ENCODE measurements at regions not wholly inside any gene's neighbourhood (a gene's known extent, or its start where the extent isn't known, plus 50 kb on each side); places are given as distances from the start of the nearest gene placed in this dataset.

GRCh38 chr16:54993106-54993895, 62.6 kb downstream of the IRX5 start:
- no peak for TF ChIP-seq POLR2A (IDR thresholded peaks at IDR 0.05)
- TF ChIP-seq, protein P1, sequence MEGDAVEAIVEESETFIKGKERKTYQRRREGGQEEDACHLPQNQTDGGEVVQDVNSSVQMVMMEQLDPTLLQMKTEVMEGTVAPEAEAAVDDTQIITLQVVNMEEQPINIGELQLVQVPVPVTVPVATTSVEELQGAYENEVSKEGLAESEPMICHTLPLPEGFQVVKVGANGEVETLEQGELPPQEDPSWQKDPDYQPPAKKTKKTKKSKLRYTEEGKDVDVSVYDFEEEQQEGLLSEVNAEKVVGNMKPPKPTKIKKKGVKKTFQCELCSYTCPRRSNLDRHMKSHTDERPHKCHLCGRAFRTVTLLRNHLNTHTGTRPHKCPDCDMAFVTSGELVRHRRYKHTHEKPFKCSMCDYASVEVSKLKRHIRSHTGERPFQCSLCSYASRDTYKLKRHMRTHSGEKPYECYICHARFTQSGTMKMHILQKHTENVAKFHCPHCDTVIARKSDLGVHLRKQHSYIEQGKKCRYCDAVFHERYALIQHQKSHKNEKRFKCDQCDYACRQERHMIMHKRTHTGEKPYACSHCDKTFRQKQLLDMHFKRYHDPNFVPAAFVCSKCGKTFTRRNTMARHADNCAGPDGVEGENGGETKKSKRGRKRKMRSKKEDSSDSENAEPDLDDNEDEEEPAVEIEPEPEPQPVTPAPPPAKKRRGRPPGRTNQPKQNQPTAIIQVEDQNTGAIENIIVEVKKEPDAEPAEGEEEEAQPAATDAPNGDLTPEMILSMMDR (IDR thresholded peaks at IDR 0.05), result no peak

Data from testis (tissue), 2 donors.